GM23338 (cell line): ENCODE measurements at regions not wholly inside any gene's neighbourhood (a gene's known extent, or its start where the extent isn't known, plus 50 kb on each side); places are given as distances from the start of the nearest gene placed in this dataset.
"Not testable (repeated sequence)": the region's sequence is repeated elsewhere in the genome, so short reads cannot be mapped to it uniquely, and the experiment has no call there.

Experiments used
- ATAC-seq: fragments of 200-7000 bp; cut with Tn5 transposase; 3 replicates; pipeline ENCODE4 v1.9.1; 2020
- DNase-seq: peaks from one replicate; pipeline ENCODE4 v3.0.0-alpha.2; 2015; ENCODE audit warnings: low spot score
- H2AFZ ChIP-seq: fragments of 200-600 bp; sonication (generic); 2 replicates; pipeline ENCODE4 v1.8.0; 2016; ENCODE audit warnings: antibody characterized with exemption, mild to moderate bottlenecking, moderate library complexity
- H3F3A ChIP-seq: fragments of 200-600 bp; sonication (generic); replicated peaks from 2 replicates; pipeline ENCODE4 v1.8.0; 2017; ENCODE audit warnings: antibody characterized with exemption, mixed run types, low read depth
- H3K27ac ChIP-seq: fragments of 200-600 bp; sonication (generic); 2 replicates; pipeline ENCODE4 v1.6.1; 2016; ENCODE audit warnings: low read depth
- H3K27me3 ChIP-seq: fragments of 200-600 bp; sonication (generic); 2 replicates; pipeline ENCODE4 v1.8.0; 2016; ENCODE audit warnings: mild to moderate bottlenecking, mixed run types, moderate library complexity; ENCODE audit not compliant: insufficient read depth
- H3K36me3 ChIP-seq: fragments of 200-600 bp; sonication (generic); 2 replicates; pipeline ENCODE4 v1.8.0; 2016; ENCODE audit warnings: mild to moderate bottlenecking; ENCODE audit not compliant: insufficient read depth
- H3K4me1 ChIP-seq: fragments of 200-600 bp; sonication (generic); 2 replicates; pipeline ENCODE4 v1.8.0; 2016; ENCODE audit warnings: mild to moderate bottlenecking, moderate library complexity; ENCODE audit not compliant: insufficient read depth
- H3K4me2 ChIP-seq: fragments of 200-600 bp; sonication (generic); 2 replicates; pipeline ENCODE4 v1.7.1; 2017; ENCODE audit warnings: mixed run types
- H3K4me3 ChIP-seq: fragments of 200-600 bp; sonication (generic); 2 replicates; pipeline ENCODE4 v1.6.1; 2016; ENCODE audit warnings: mixed run types
- H3K79me2 ChIP-seq: fragments of 200-600 bp; sonication (generic); replicated peaks from 2 replicates; pipeline ENCODE4 v1.8.0; 2017; ENCODE audit warnings: mild to moderate bottlenecking; ENCODE audit not compliant: insufficient read depth
- H3K9me2 ChIP-seq: fragments of 200-600 bp; sonication (generic); 2 replicates; pipeline ENCODE4 v1.8.0; 2017; ENCODE audit not compliant: insufficient read depth
- H4K20me1 ChIP-seq: fragments of 200-600 bp; sonication (generic); replicated peaks from 2 replicates; pipeline ENCODE4 v1.8.0; 2017; ENCODE audit warnings: mild to moderate bottlenecking; ENCODE audit not compliant: insufficient read depth
- H3K27ac Mint-ChIP-seq: 2 replicates; pipeline ENCODE4 v1.8.0; 2020; ENCODE audit warnings: inconsistent platforms, mild to moderate bottlenecking, moderate library complexity, mixed read lengths
- H3K27me3 Mint-ChIP-seq: 3 replicates; pipeline ENCODE4 v1.8.0; 2022; ENCODE audit warnings: low read depth, mild to moderate bottlenecking, moderate library complexity, mixed read lengths, inconsistent platforms; ENCODE audit not compliant: insufficient read depth, poor library complexity
- H3K36me3 Mint-ChIP-seq: 3 replicates; pipeline ENCODE4 v1.8.0; 2021; ENCODE audit warnings: low read depth, mild to moderate bottlenecking, inconsistent platforms, moderate library complexity, mixed read lengths
- H3K4me1 Mint-ChIP-seq: 3 replicates; pipeline ENCODE4 v1.8.0; 2020; ENCODE audit warnings: mild to moderate bottlenecking, inconsistent platforms, mixed read lengths
- H3K4me3 Mint-ChIP-seq: 3 replicates; pipeline ENCODE4 v1.8.0; 2021; ENCODE audit warnings: moderate library complexity, mild to moderate bottlenecking, inconsistent platforms, mixed read lengths
- H3K9me3 Mint-ChIP-seq: 3 replicates; pipeline ENCODE4 v1.8.0; 2020; ENCODE audit warnings: moderate library complexity, mild to moderate bottlenecking, inconsistent platforms, mixed read lengths

DNA sequence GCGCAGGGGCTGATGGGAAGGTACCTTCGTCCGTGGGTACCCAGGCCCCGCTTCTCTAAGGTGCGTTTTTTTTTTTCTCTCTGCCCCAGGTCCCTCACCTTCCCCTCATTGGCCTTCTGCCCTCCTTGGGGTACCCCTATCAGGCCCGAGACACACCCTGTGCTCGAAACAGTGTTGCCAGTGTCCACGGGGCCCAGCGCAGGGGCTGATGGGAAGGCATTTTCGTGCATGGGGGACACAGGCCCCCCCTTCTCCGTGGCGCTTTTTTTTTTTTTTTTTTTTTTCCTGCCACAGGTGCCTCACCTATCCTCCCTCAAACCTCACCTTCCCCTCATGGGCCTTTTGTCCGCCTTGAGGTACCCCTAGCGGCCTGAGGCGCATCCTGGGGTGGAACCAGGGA is 191.6 kb downstream of the POTEG start:
- H3K4me3 ChIP-seq, DNase-seq, H3K27me3 Mint-ChIP-seq, H4K20me1 ChIP-seq, H3K4me2 ChIP-seq, H3F3A ChIP-seq, H3K27me3 ChIP-seq, H3K4me1 Mint-ChIP-seq, H3K36me3 ChIP-seq, ATAC-seq, H2AFZ ChIP-seq, H3K4me1 ChIP-seq, H3K9me2 ChIP-seq, H3K27ac Mint-ChIP-seq, H3K36me3 Mint-ChIP-seq, H3K4me3 Mint-ChIP-seq, H3K27ac ChIP-seq, H3K79me2 ChIP-seq: not testable (repeated sequence)
- peaks cover 13% of the 10 kb centered on the region for H3K9me3 Mint-ChIP-seq

DNA sequence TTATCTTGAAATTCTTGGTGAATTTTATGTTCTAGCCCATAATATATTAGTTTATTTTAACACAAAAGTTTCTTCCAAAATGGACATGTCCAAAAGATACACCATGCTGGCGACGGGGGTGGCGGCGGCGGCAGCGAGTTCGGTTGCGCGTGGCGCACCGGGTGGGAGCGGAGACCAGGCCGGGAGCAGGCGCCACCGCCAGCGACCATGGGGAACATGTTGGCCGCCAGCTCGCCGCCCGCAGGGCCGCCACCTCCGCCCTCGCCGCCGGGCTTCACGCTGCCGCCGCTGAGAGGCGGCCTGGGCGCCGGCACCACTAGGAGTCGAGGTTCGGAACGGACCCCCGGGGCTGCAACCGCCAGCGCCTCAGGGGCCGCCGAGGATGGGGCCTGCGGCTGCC is 167.2 kb downstream of the POTEG start:
- H3K36me3 ChIP-seq, H3K4me3 ChIP-seq, DNase-seq, H3K27me3 ChIP-seq, H3F3A ChIP-seq, H4K20me1 ChIP-seq, H3K27ac Mint-ChIP-seq, H3K9me3 Mint-ChIP-seq, H3K27me3 Mint-ChIP-seq, ATAC-seq, H3K79me2 ChIP-seq, H3K9me2 ChIP-seq, H3K4me3 Mint-ChIP-seq, H3K4me1 ChIP-seq, H2AFZ ChIP-seq, H3K36me3 Mint-ChIP-seq, H3K4me2 ChIP-seq, H3K4me1 Mint-ChIP-seq, H3K27ac ChIP-seq: not testable (repeated sequence)

DNA sequence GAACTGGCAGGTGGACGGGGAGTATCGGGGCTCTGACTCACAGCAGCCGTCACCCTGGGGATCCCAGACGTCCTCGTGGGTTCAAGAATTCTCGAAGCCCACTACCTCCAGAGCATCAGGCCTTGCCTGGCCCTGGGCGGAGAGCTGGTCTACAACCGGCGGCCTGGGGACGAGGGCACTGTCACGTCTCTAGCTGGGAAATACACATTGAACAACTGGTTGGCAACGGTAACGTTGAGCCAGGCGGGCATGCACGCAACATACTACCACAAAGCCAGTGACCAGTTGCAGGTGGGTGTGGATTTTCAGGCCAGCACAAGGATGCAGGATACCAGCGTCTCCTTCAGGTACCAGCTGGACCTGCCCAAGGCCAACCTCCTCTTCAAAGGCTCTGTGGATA is 166.5 kb downstream of the POTEG start:
- H3K4me3 Mint-ChIP-seq, H3K27ac Mint-ChIP-seq, H3K27ac ChIP-seq, H3K4me1 Mint-ChIP-seq, H3K27me3 ChIP-seq, H3K36me3 Mint-ChIP-seq, H3K36me3 ChIP-seq, H2AFZ ChIP-seq, H3K4me3 ChIP-seq, ATAC-seq, H3K4me2 ChIP-seq, H3K9me2 ChIP-seq, H3K79me2 ChIP-seq, H3K27me3 Mint-ChIP-seq, H3K4me1 ChIP-seq, DNase-seq, H4K20me1 ChIP-seq, H3F3A ChIP-seq, H3K9me3 Mint-ChIP-seq: not testable (repeated sequence)

DNA sequence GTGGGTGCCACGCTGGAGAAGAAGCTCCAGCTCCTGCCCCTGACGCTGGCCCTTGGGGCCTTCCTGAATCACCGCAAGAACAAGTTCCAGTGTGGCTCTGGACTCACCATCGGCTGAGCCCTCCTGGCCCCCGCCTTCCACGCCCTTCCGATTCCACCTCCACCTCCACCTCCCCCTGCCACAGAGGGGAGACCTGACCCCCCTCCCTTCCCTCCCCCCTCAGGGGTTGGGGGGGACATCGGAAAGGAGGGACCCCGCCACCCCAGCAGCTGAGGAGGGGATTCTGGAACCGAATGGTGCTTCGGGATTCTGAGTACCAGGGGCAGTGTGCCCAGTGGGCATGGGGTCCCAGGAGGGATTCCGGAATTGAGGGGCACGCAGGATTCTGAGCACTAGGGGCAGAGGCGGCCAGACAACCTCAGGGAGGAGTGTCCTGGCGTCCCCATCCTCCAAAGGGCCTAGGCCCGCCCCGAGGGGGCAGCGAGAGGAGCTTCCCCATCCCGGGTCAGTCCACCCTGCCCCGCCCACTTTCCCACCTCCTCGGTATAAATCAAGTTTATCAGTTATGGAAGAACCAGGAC is 166.0 kb downstream of the POTEG start:
- H3K4me1 ChIP-seq, H3K27me3 ChIP-seq, H3K79me2 ChIP-seq, H3K36me3 Mint-ChIP-seq, H3F3A ChIP-seq, H3K9me3 Mint-ChIP-seq, H3K4me1 Mint-ChIP-seq, H3K27ac Mint-ChIP-seq, H3K27ac ChIP-seq, H3K36me3 ChIP-seq, H3K4me3 ChIP-seq, H4K20me1 ChIP-seq, H3K27me3 Mint-ChIP-seq, H2AFZ ChIP-seq, H3K9me2 ChIP-seq, H3K4me2 ChIP-seq, DNase-seq, ATAC-seq, H3K4me3 Mint-ChIP-seq: not testable (repeated sequence)

DNA sequence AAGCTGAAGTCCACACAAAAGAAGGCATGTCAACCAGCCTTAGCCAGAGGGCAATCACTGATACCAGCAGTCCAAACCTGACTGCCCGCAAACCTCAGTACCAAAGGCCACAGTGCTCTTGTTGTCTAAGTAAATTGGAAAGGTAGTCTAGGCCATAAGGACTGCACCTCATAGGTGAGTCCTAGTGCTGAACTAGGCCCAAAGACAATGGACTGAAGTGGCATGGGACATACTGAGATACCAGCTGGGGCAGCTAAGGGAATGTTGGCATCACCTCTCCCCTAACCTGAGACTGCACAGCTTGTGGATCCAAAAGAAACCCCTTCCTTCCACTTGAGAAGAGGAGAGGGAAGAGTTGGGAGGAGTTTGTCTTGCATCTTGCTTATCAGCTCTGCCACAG is 161.9 kb downstream of the POTEG start:
- H3K36me3 Mint-ChIP-seq, H3K4me2 ChIP-seq, H3K4me3 Mint-ChIP-seq, H2AFZ ChIP-seq, H4K20me1 ChIP-seq, DNase-seq, H3K4me1 ChIP-seq, H3K9me3 Mint-ChIP-seq, H3K27me3 ChIP-seq, H3K36me3 ChIP-seq, H3K27ac Mint-ChIP-seq, H3K79me2 ChIP-seq, H3K27me3 Mint-ChIP-seq, H3K27ac ChIP-seq, H3F3A ChIP-seq, H3K4me1 Mint-ChIP-seq, ATAC-seq, H3K9me2 ChIP-seq, H3K4me3 ChIP-seq: not testable (repeated sequence)

DNA sequence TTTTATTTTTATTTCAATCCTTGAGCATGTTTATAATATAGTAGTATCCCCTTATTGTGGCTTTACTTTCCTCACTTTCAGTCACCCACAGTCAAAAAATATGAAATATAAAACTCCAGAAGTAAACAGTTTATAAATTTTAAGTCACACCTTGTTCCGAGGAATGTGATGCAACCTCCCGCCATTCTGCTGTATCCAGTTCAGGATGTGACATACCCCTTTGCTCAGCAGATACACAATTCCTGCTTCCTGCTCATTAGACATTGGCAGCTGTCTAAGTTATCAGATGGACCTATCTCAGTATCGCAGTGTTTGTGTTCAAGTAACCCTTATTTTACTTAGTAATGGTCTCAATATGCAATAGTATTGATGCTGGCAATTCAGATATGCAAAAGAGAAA is 144.5 kb downstream of the POTEG start:
- DNase-seq, ATAC-seq, H3K27me3 Mint-ChIP-seq, H3K27ac ChIP-seq, H3K36me3 Mint-ChIP-seq, H4K20me1 ChIP-seq, H3K4me1 ChIP-seq, H3K4me2 ChIP-seq, H3K9me2 ChIP-seq, H3K79me2 ChIP-seq, H3K27ac Mint-ChIP-seq, H3K36me3 ChIP-seq, H3K4me1 Mint-ChIP-seq, H3K4me3 ChIP-seq, H3K4me3 Mint-ChIP-seq, H2AFZ ChIP-seq, H3F3A ChIP-seq, H3K27me3 ChIP-seq: not testable (repeated sequence)
- peaks cover 16% of the 10 kb centered on the region for H3K9me3 Mint-ChIP-seq

DNA sequence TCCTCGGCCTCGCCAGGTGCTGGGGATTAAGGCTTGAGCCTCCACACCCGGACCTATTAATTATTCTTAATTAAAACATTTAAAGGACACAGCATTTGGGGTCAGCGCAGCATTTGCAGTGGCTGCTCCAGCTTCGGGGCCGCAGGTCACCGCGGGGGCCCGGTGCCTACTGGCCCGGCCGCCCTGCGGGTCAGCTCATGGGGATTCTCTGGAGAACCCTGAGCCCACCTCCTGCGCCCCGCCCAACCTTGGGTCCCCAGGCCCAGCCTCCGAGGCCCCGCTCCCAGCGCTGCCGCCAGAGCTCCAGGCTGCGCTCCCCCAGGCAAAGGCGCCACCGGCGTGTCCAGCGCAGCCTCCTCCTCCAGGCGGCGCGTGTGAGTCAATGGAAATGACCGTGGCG is 133.9 kb downstream of the POTEG start:
- not testable (repeated sequence) for H2AFZ ChIP-seq, H3F3A ChIP-seq, H3K27me3 Mint-ChIP-seq, H3K36me3 ChIP-seq, H3K4me3 Mint-ChIP-seq, H3K36me3 Mint-ChIP-seq, H3K4me3 ChIP-seq, H3K4me2 ChIP-seq, H3K4me1 Mint-ChIP-seq, ATAC-seq, H3K4me1 ChIP-seq, H3K9me3 Mint-ChIP-seq, H3K79me2 ChIP-seq, H3K9me2 ChIP-seq, DNase-seq, H3K27me3 ChIP-seq, H3K27ac Mint-ChIP-seq, H3K27ac ChIP-seq, H4K20me1 ChIP-seq
